GM21529 (cell line): ENCODE measurements at regions not wholly inside any gene's neighbourhood (a gene's known extent, or its start where the extent isn't known, plus 50 kb on each side); places are given as distances from the start of the nearest gene placed in this dataset.

Experiments used
- ATAC-seq: cut with Tn5 transposase; IDR thresholded peaks from one replicate; pipeline ENCODE4 v1.9.1; 2021; ENCODE audit not compliant: unreplicated experiment

GRCh38 chr13:99053636-99054233 is 75.9 kb upstream of the DOCK9 start:
- ATAC-seq = no peak

GRCh38 chr13:99055281-99055680 is 77.4 kb upstream of the DOCK9 start:
- no peak for ATAC-seq

GRCh38 chr13:99055735-99056134 is 77.9 kb upstream of the DOCK9 start:
- no peak for ATAC-seq

DNA sequence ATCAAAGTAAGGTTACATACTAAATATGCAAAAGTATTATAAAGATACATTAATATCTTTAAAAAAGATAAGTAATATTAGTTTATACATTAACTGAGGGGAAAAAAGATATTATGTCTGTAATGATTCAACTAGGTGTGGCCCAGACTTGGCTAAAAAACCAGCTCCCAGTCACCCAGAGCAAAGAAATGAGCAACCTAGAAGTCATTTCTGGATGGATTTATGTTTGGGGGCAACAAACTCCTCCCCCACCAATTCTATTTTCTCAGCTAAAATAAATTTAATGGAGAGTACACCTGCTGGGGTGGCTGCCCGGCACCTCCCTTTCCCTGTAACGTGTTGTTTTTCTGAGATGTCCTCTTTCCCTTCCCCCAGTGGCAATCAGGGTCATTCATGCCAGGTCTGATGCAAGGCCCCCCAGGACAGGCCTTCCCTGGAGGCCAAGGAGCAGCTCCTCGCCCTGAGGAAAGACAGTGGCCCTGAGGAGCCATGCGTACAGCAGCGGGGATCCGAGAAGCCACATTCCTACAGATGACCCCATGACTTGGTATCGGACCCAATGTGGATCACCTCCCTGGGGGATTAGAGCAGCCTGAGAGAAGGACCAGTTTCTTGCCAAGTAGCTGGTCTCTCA is 78.6 kb upstream of the DOCK9 start:
- no peak for ATAC-seq

DNA sequence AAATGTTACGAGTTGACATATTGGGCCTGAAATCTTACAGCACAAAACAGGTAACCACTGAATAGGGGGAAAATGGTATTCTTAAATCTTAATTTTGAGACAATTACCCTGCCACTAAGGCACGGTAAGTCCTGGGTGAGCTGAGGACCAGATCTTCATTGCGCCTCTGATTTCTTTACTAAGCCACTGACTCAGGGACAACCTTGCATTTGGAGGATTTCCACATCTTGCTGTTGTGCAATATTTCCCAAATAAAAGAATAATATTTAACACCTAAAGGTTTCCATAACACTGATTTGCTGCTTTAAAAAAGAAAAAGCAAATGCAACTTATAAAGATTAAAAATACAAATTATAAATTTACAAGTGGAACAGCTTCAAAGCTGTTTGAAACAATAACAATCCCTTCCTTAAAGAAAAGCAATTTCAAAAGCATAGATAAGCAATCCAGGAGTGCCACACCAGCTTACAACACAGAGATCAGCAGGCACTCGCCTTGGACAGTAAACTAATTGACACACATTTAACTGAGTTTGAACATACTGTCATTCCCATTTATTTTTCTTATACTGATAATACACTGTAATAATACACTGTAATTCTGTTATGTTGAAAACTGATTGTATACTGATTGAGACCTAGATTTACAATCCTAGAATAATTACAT is 79.6 kb upstream of the DOCK9 start:
- ATAC-seq = no peak

DNA sequence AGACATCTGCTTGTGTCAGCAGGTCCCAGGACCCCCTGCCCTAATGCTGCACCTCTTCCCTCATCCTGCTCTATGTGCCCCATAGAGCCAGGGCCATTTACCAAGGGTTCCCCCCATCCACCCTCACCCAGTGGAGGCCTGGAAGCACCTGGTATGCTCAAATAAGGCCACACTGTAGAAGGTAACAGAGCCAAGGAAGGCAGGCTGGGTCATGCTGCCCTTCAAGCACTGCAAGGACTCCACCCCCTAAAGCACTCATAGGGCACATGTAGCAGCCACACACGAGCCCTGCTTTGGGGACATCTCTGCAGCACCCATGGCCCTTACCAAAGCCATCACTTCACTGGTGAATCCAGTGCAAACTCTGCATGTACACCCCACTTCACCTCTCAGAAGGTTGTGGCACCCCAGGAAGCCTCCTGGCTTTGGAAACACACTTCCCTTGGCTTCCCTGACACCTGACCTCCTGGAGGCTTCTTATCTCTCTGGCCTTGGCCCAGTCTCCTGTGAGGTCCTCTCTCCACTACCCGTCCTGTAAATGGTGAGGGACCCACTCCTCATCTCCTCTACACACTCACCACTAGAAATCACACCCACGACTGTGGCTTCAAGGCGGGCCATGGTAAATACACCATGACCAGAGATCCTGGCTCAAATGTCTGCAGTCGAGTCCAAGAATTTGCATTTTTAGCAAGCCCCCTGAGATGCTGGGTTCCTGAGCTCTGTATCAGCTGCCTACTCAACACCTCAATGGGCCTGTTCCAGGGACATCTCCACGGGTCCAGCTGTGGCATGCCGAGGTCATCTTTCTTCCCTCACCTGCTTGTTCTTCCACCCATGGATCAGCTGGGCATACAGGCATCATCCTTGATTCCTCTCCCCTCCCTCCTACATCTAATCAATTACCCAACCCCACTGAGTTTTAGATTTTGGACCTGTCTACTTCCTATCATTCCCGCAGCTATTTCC is 80.9 kb upstream of the DOCK9 start:
- ATAC-seq = no peak

DNA sequence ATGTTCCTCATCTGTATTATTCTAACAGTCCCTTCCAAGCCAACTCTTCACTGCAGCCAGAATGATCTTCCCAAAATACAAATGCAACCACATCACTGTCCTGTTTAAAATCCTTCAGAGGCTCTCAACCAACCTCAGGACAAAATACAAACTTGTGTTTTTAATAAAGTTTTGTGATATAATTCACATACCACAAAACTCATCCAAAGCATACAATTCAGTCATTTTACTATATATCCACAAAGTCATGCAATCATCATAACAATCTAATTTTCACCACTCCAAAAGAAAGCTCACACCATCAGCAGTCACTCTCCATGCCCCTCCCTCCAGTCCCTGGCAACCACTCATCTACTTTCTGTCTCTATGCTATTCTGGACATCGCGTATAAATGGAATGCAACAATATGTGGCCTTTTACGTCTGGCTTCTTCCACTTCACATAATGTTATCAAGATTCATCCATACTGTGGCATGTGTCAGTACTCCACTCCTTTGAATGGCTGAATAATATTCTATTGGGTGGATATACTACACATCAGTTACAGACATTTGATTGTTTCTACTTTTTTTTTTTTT is 81.7 kb upstream of the DOCK9 start:
- no peak for ATAC-seq

DNA sequence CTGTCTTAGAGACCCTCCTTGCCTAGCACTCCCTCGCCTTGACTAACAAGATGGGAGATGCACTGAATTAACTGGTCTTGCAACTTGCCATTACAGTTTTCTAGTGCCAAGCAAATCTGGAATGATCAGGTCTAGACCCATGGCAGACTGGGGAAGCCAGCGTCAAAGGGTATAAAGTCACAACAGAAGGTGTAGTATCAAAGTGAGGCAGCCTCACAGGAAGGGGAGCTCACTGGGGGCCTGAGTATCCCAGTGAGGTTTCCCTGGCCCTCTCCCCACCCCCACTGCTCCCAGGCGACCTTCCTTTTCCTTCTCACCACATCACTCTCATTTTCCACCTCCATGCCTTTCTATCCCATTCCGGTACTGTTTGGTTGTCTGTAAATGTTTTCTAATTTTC is 83.5 kb upstream of the DOCK9 start:
- ATAC-seq = no peak

GRCh38 chr13:99062593-99062992 is 84.7 kb upstream of the DOCK9 start:
- ATAC-seq = no peak

DNA sequence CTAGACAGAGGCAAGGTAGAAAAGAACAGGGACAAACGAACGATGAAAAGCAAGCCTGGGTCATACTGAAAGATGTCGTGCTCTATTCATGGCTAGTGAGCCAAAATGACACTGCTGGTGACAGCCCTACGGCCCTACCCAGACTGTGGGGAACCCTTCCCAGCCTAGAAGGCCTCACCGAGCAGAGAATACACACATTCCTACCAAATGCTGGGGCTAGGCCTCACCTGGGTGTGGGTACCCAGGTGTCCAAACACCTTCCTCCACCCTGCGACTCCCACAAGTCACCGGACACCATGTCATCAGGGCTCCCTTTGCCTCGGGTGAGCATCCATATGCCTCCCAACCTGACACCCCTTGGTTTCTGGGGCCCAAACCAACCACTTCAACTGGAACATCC is 85.3 kb upstream of the DOCK9 start:
- ATAC-seq = no peak

GRCh38 chr13:99063952-99064351 is 86.1 kb upstream of the DOCK9 start:
- ATAC-seq = peak; percentile 63

DNA sequence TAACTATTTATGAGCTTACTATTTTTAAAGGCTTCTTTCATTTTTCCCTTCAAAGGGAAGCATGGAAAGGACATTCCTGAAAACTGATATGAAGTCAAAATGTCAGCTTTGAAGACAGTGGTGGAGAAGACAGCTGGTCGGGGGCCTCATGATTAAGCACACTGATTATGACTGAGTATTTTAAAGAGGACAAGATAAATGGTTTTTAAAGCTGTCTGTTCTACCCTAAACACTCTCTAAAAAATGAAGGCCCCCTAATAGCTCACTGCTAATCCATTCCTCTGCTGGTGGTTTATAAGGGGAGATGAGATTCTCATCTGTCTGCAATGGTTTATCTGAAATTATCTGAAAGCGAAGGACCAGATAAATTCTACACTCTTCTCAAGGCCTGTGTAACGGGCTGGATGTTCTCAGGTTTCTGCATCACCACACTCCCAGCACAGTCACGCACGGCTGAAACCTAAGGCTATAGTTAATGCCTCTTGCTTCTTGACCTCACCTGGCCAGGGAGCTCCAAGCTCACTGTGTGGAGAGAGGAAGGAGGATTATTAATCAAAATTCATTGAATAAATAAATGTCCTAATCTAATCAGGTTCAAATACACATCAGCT is 86.9 kb upstream of the DOCK9 start:
- ATAC-seq = no peak

DNA sequence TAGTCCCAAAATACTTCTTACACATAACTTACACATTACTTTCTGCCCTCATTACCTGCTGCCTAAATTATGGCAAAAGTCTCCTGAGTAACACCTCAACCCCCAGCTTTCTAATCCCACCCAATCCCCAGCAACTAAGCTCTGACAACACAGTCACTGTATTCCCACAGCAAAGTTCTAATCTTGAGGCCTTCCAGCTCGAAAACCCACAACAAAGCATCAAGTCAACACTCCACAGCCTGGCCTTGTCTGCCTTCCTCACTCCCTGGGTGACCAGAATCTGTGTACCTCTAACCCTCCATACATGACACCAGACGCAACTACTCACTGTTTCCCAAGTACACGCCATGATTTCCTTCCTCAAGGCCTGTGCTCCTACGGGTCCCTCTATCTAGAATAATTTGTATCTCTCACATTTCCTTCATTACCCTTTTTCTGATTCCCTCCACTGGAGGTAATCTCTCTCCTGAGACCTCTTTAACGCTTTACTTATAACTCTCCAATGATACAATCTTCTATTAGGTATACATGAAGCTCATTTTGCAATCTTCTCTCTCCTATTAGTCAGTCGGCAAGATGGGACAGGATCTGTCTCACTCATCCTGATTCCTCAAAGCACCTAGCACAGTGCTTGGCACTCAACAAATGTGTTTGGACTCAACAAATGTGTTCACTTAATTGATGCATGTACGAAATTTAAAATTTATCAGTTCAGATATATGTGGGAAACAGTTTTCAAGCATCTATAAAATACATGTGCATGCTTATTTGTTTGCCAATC is 87.6 kb upstream of the DOCK9 start:
- no peak for ATAC-seq

DNA sequence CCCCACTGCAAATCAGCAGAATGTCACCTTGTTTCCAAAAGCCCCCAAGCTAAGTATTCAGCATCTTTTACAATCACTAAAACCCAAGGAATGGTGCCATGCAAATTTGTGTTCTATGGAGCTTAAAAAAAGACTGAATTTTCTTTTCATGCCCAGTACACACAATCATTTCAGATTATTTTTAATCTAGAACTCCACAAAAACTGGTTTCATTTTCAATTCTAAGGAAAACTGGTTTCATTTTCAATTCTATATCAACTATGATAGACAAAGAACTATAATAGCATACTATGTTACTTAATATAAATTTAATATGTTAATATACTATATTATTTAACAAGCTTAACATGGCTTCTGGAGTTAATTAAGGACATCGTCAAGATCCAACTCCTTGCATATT is 88.4 kb upstream of the DOCK9 start:
- no peak for ATAC-seq

DNA sequence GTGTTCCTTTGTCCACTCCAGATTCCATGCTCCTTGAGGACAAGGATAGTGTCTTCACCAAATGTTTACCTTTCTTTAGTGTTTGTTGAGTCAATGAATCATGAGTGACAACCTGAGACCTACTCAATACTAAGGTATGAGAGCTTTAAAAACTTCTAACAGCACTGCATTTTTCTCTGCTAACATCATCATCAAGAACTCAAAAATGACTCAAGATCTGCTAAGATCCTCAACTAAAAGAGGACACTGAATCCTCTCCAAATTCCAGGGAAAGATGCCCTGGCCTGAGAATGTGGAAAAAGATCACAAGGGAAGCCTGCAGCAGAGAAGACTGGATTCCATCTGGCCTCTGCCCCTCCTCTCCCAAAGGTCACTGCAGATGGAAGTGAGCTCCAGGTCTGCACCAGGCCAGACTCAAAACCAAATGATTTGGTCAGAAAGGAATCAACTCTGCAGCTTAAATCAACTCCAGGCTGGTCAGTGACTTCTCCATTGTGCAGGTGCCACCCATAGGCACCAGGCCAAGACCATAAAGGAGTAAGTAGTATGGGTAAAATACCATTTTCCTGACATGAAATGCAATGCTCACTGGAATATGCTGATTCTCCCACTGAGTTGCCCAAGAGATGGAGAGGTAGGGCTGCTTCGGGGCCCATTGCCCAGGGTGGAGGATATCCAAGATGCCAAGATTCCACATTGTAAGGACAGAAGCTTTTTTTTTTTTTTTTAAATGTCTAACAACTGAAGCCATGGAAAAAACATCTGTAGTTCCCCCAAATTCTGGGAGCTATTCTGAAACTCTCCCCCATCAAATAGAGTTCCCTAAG is 89.5 kb upstream of the DOCK9 start:
- ATAC-seq = no peak

DNA sequence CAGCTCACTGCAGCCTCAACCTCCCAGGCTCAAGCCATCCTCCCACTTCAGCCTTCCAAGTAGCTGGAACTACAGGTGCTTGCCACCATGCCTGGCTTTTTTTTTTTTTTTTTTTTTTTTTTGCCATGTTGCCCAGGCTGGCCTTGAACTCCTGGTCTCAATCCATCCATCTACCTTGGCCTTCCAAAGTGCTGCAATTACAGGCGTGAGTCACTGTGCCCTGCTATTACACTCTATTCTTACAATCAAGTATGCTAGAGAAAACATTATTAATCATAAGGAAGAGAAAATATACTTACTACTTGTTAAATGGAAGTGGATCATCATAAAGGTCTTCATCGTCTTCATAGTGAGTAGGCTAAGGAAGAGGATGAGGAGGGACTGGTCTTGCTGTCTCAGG is 93.3 kb upstream of the DOCK9 start:
- ATAC-seq = no peak

DNA sequence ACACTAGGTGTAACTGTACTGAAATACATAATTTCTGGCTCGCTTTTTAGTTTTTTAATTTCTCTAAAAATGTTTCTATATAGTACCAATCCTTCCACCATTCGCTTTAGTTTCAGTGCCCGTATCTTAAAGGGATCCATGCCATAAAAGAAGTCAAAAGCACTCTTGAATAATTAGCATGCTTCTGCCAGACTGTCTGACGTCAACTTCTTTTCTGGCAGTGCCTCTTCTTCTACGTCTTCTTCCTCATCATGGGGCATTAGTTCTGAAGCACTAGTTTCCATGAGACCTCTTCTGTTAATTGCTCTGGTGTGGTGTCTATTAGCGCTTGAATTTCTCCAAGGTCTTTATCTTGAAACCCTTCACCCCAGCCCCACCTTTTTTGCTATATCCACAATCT is 93.8 kb upstream of the DOCK9 start:
- no peak for ATAC-seq

GRCh38 chr13:99072356-99072755 is 94.5 kb upstream of the DOCK9 start:
- ATAC-seq = no peak

DNA sequence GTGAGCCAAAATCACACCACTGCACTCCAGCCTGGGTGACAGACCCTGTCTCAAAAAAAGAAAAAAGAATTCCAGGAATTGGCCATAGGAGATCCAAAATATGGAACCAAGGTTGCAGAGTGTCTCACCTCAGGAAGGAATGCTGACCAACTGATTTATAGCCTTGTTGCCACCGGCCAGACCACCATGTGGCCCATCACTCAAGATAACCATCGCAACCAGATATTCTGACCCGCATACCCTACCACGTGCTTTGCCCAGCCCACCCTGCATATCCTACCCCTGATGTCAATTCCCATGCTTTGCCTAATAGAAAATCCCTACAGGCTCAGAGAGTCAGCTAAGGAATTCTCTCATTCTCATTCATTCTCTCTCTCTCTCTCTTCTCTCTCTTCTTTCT is 95.1 kb upstream of the DOCK9 start:
- ATAC-seq = no peak
